ENCODE measurements at regions not wholly inside any gene's neighbourhood (a gene's known extent, or its start where the extent isn't known, plus 50 kb on each side); places are given as distances from the start of the nearest gene placed in this dataset.
"Not testable (repeated sequence)": the region's sequence is repeated elsewhere in the genome, so short reads cannot be mapped to it uniquely, and the experiment has no call there.

- TF ChIP-seq, protein P1, sequence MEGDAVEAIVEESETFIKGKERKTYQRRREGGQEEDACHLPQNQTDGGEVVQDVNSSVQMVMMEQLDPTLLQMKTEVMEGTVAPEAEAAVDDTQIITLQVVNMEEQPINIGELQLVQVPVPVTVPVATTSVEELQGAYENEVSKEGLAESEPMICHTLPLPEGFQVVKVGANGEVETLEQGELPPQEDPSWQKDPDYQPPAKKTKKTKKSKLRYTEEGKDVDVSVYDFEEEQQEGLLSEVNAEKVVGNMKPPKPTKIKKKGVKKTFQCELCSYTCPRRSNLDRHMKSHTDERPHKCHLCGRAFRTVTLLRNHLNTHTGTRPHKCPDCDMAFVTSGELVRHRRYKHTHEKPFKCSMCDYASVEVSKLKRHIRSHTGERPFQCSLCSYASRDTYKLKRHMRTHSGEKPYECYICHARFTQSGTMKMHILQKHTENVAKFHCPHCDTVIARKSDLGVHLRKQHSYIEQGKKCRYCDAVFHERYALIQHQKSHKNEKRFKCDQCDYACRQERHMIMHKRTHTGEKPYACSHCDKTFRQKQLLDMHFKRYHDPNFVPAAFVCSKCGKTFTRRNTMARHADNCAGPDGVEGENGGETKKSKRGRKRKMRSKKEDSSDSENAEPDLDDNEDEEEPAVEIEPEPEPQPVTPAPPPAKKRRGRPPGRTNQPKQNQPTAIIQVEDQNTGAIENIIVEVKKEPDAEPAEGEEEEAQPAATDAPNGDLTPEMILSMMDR (conservative IDR thresholded peaks at IDR 0.05; ENCODE audit: low read depth, low read length), result no peak
These were observed 370.1 kb downstream of the IPMK start for GRCh38 chr10:57897611-57898010.

GRCh38 chr10:57894361-57894760 lies 373.3 kb downstream of the IPMK start:
- H3K4me3 ChIP-seq (ENCODE audit: low read length), result no peak overlapping the region
- no peak for DNase-seq (ENCODE audit: low read depth)
- TF ChIP-seq, protein P1 (conservative IDR thresholded peaks at IDR 0.05; ENCODE audit: low read depth, low read length), result no peak

More at GRCh38 chr10:57897611-57898010, 370.1 kb downstream of the IPMK start:
- DNase-seq (ENCODE audit: low read depth), result no peak
- H3K4me3 ChIP-seq (ENCODE audit: low read length), result no peak overlapping the region

DNA sequence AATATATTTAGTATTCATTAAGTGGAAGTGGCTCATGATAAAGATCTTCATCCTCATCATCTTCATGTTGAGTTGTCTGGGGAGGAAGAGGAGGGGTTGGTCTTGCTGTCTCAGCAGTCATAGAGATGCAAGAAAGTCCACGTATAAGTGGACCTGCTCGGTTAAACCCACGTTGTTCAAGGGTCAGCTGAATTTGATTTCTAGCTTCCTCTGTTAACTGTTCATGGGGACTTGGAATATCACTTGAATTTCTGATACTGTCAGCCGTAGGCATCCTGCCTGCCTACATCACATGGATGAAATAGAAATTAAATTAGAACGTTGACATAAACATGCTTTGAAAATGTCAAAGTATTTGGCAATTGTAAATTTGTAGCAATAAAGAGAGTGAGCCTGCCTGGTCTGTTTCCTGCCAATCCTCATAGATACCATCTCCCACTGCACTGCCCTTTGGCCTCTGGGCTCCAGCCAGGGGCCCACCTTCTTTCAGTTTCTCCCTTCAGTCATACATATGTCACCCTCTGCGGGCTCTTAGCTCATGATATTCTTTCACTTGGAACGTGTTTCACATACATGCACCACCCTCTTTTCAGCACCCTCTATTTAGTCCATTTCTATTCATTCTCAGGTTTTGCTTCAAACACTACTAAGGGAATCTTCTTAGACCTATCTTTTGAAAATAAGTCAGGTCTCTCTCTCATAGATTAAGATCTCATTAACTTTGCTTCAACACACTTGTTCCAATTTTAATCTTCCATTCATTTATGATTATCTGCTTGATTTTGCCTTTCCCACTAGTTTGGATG lies 376.3 kb downstream of the IPMK start:
- DNase-seq (ENCODE audit: low read depth), result no peak
- no peak overlapping the region for H3K4me3 ChIP-seq (ENCODE audit: low read length)
- TF ChIP-seq, protein P1 (conservative IDR thresholded peaks at IDR 0.05; ENCODE audit: low read depth, low read length), result no peak

DNA sequence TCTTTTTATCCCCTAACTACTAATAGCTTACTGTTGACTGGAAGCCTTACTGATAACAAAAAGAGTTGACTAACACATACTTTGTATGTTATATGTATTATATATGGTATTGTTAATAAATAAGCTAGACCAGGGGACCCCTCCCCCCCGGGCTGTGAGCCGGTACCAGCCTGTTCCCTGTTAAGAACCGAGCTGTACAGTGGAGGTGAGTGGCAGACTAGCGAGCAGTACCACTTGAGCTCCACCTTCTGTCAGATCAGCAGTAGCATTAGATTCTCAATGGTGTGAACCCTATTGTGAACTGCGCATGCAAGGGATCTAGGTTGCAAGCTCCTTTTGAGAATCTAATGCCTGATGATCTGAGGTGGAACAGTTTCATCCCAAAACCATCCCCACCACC lies 377.0 kb downstream of the IPMK start:
- DNase-seq (ENCODE audit: low read depth), result no peak
- TF ChIP-seq, protein P1 (conservative IDR thresholded peaks at IDR 0.05; ENCODE audit: low read depth, low read length), result no peak
- no peak overlapping the region for H3K4me3 ChIP-seq (ENCODE audit: low read length)

DNA sequence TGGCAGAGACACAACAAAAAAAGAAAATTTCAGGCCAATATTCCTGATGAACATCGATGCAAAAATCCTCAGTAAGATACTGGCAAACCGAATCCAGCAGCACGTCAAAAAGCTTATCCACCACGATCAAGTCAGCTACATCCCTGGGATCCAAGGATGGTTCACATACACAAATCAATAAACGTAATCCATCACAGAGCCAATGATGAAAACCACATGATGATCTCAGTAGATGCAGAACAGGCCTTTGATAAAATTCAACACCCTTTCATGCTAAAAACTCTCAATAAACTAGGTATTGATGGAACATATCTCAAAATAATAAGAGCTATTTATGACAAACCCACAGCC lies 382.1 kb downstream of the IPMK start:
- DNase-seq (ENCODE audit: low read depth); H3K4me3 ChIP-seq (ENCODE audit: low read length): not testable (repeated sequence)

GRCh38 chr10:57884965-57885617 lies 382.6 kb downstream of the IPMK start:
- TF ChIP-seq, protein P1 (conservative IDR thresholded peaks at IDR 0.05; ENCODE audit: low read depth, low read length), result no peak
- DNase-seq (ENCODE audit: low read depth), result no peak

GRCh38 chr10:57884407-57884806 lies 383.3 kb downstream of the IPMK start:
- no peak overlapping the region for H3K4me3 ChIP-seq (ENCODE audit: low read length)
- TF ChIP-seq, protein P1 (conservative IDR thresholded peaks at IDR 0.05; ENCODE audit: low read depth, low read length), result no peak
- DNase-seq (ENCODE audit: low read depth), result no peak

More at GRCh38 chr10:57884965-57885617, 382.6 kb downstream of the IPMK start:
- H3K4me3 ChIP-seq (ENCODE audit: low read length), result no peak overlapping the region
